ENCODE measurements at regions not wholly inside any gene's neighbourhood (a gene's known extent, or its start where the extent isn't known, plus 50 kb on each side); places are given as distances from the start of the nearest gene placed in this dataset.

DNA sequence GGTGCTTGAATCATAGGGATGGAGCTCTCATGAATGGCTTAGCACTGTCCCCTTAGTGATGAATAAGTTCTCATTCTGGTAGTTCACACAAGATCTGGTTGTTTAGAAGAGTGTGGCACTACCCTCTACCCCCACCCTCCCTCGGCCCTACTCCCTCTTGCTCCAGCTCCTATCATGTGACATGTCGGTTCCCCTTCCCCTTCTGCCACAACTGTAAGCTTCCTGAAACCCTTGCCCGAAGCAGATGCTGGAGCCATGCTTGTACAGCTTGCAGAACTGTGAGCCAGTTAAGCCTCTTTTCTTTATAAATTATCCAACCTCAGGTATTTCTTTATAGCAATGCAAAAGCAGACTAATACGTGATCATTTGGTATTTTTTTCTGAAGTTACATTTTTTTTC, 1012.6 kb downstream of the BCL11A start:
- H3K27ac ChIP-seq (ENCODE audit: low read depth in 2 of 2, low read length in 1 of 2): no peak overlapping the region
- no peak overlapping the region for H3K4me3 ChIP-seq (ENCODE audit: low read depth in 1 of 2, low read length in 2 of 2)
- no peaks in the 10 kb centered on the region for H3K27me3 ChIP-seq (ENCODE audit: control insufficient read depth in 1 of 2, insufficient read depth in 2 of 2, low read length in 2 of 2)
- no peaks in the 10 kb centered on the region for H3K4me1 ChIP-seq (ENCODE audit: control insufficient read depth in 2 of 2, insufficient read depth in 2 of 2, low read length in 1 of 2)
- 67 to 71% methylated on average over 4 of the region's 4 CpGs for WGBS, 2 donors
- H3K36me3 ChIP-seq (ENCODE audit: control insufficient read depth in 2 of 2, insufficient read depth in 2 of 2, low read length in 1 of 2): no peaks in the 10 kb centered on the region
- no peaks in the 10 kb centered on the region for H3K9me3 ChIP-seq (ENCODE audit: control insufficient read depth in 2 of 2, insufficient read depth in 1 of 2, low read depth in 1 of 2, low read length in 1 of 2)

GRCh38 chr2:59538398-59538911, 1015.0 kb downstream of the BCL11A start:
- Histone ChIP-seq H3K27ac (ENCODE audit: low read depth in 2 of 2, low read length in 1 of 2) (no peak overlapping the region), H3K27me3 (ENCODE audit: control insufficient read depth in 1 of 2, insufficient read depth in 2 of 2, low read length in 2 of 2) (peaks cover 0 to 2% of the 10 kb centered on the region in 2 donors), H3K36me3 (ENCODE audit: control insufficient read depth in 2 of 2, insufficient read depth in 2 of 2, low read length in 1 of 2) (no peaks in the 10 kb centered on the region), H3K9me3 (ENCODE audit: control insufficient read depth in 2 of 2, insufficient read depth in 1 of 2, low read depth in 1 of 2, low read length in 1 of 2) (no peaks in the 10 kb centered on the region), H3K4me3 (ENCODE audit: low read depth in 1 of 2, low read length in 2 of 2) (no peak overlapping the region), H3K4me1 (ENCODE audit: control insufficient read depth in 2 of 2, insufficient read depth in 2 of 2, low read length in 1 of 2) (no peaks in the 10 kb centered on the region)
- 70 to 73% methylated on average over 2 of the region's 2 CpGs for WGBS, 2 donors

GRCh38 chr2:59532808-59533207, 1020.6 kb downstream of the BCL11A start:
- Histone ChIP-seq H3K36me3 (ENCODE audit: control insufficient read depth in 2 of 2, insufficient read depth in 2 of 2, low read length in 1 of 2) (no peaks in the 10 kb centered on the region), H3K4me1 (ENCODE audit: control insufficient read depth in 2 of 2, insufficient read depth in 2 of 2, low read length in 1 of 2) (no peaks in the 10 kb centered on the region), H3K4me3 (ENCODE audit: low read depth in 1 of 2, low read length in 2 of 2) (no peak overlapping the region), H3K27me3 (ENCODE audit: control insufficient read depth in 1 of 2, insufficient read depth in 2 of 2, low read length in 2 of 2) (peaks cover 0 to 2% of the 10 kb centered on the region in 2 donors), H3K9me3 (ENCODE audit: control insufficient read depth in 2 of 2, insufficient read depth in 1 of 2, low read depth in 1 of 2, low read length in 1 of 2) (no peaks in the 10 kb centered on the region), H3K27ac (ENCODE audit: low read depth in 2 of 2, low read length in 1 of 2) (no peak overlapping the region)
- WGBS, 2 donors: 98% methylated on average over 3 of the region's 3 CpGs

- 56 to 76% methylated on average over 1 of the region's 1 CpG for WGBS, 2 donors
- peaks cover 0 to under 1% of the 10 kb centered on the region in 2 donors for H3K27me3 ChIP-seq (ENCODE audit: control insufficient read depth in 1 of 2, insufficient read depth in 2 of 2, low read length in 2 of 2)
- no peak overlapping the region for H3K27ac ChIP-seq (ENCODE audit: low read depth in 2 of 2, low read length in 1 of 2)
- H3K4me1 ChIP-seq (ENCODE audit: control insufficient read depth in 2 of 2, insufficient read depth in 2 of 2, low read length in 1 of 2): no peaks in the 10 kb centered on the region
- H3K4me3 ChIP-seq (ENCODE audit: low read depth in 1 of 2, low read length in 2 of 2): no peak overlapping the region
- H3K9me3 ChIP-seq (ENCODE audit: control insufficient read depth in 2 of 2, insufficient read depth in 1 of 2, low read depth in 1 of 2, low read length in 1 of 2): no peaks in the 10 kb centered on the region
- no peaks in the 10 kb centered on the region for H3K36me3 ChIP-seq (ENCODE audit: control insufficient read depth in 2 of 2, insufficient read depth in 2 of 2, low read length in 1 of 2)
Observed at GRCh38 chr2:59530258-59530657, 1023.2 kb downstream of the BCL11A start.

GRCh38 chr2:59529726-59530125, 1023.7 kb downstream of the BCL11A start:
- Histone ChIP-seq H3K36me3 (ENCODE audit: control insufficient read depth in 2 of 2, insufficient read depth in 2 of 2, low read length in 1 of 2) (no peaks in the 10 kb centered on the region), H3K4me1 (ENCODE audit: control insufficient read depth in 2 of 2, insufficient read depth in 2 of 2, low read length in 1 of 2) (no peaks in the 10 kb centered on the region), H3K27me3 (ENCODE audit: control insufficient read depth in 1 of 2, insufficient read depth in 2 of 2, low read length in 2 of 2) (no peaks in the 10 kb centered on the region), H3K4me3 (ENCODE audit: low read depth in 1 of 2, low read length in 2 of 2) (no peak overlapping the region), H3K27ac (ENCODE audit: low read depth in 2 of 2, low read length in 1 of 2) (no peak overlapping the region), H3K9me3 (ENCODE audit: control insufficient read depth in 2 of 2, insufficient read depth in 1 of 2, low read depth in 1 of 2, low read length in 1 of 2) (no peaks in the 10 kb centered on the region)
- 60 to 65% methylated on average over 7 of the region's 7 CpGs for WGBS, 2 donors

DNA sequence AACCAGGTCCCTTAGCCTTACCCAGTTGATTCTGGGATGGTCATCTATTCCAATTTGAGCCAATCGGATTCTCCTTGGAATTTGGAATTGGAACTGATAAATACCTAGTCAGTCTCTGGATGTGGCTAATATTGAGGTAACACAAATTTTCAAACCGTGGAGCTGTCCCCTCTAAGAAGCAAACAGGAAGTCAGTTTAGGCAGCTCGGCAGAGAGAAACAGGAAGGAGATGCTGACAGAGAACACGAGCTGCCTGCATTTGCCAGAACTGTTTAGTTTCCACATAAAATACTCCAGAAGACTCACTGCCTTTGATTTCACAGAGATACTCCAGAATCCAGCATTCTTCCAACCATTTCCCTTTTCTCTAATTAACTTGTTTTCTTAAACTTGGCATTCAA, 1024.9 kb downstream of the BCL11A start:
- WGBS, 2 donors: 55 to 59% methylated on average over 4 of the region's 4 CpGs
- Histone ChIP-seq H3K27me3 (ENCODE audit: control insufficient read depth in 1 of 2, insufficient read depth in 2 of 2, low read length in 2 of 2) (no peaks in the 10 kb centered on the region), H3K36me3 (ENCODE audit: control insufficient read depth in 2 of 2, insufficient read depth in 2 of 2, low read length in 1 of 2) (no peaks in the 10 kb centered on the region), H3K4me1 (ENCODE audit: control insufficient read depth in 2 of 2, insufficient read depth in 2 of 2, low read length in 1 of 2) (no peaks in the 10 kb centered on the region), H3K27ac (ENCODE audit: low read depth in 2 of 2, low read length in 1 of 2) (no peak overlapping the region), H3K4me3 (ENCODE audit: low read depth in 1 of 2, low read length in 2 of 2) (no peak overlapping the region), H3K9me3 (ENCODE audit: control insufficient read depth in 2 of 2, insufficient read depth in 1 of 2, low read depth in 1 of 2, low read length in 1 of 2) (no peaks in the 10 kb centered on the region)

- Histone ChIP-seq H3K4me1 (ENCODE audit: control insufficient read depth in 2 of 2, insufficient read depth in 2 of 2, low read length in 1 of 2) (no peaks in the 10 kb centered on the region), H3K36me3 (ENCODE audit: control insufficient read depth in 2 of 2, insufficient read depth in 2 of 2, low read length in 1 of 2) (no peaks in the 10 kb centered on the region), H3K4me3 (ENCODE audit: low read depth in 1 of 2, low read length in 2 of 2) (no peak overlapping the region), H3K9me3 (ENCODE audit: control insufficient read depth in 2 of 2, insufficient read depth in 1 of 2, low read depth in 1 of 2, low read length in 1 of 2) (no peaks in the 10 kb centered on the region), H3K27me3 (ENCODE audit: control insufficient read depth in 1 of 2, insufficient read depth in 2 of 2, low read length in 2 of 2) (no peaks in the 10 kb centered on the region), H3K27ac (ENCODE audit: low read depth in 2 of 2, low read length in 1 of 2) (no peak overlapping the region)
Observed at GRCh38 chr2:59502981-59503380, 1050.5 kb downstream of the BCL11A start.

GRCh38 chr2:59490994-59491393, 1062.5 kb downstream of the BCL11A start:
- Histone ChIP-seq H3K9me3 (ENCODE audit: control insufficient read depth in 2 of 2, insufficient read depth in 1 of 2, low read depth in 1 of 2, low read length in 1 of 2) (no peaks in the 10 kb centered on the region), H3K36me3 (ENCODE audit: control insufficient read depth in 2 of 2, insufficient read depth in 2 of 2, low read length in 1 of 2) (no peaks in the 10 kb centered on the region), H3K27me3 (ENCODE audit: control insufficient read depth in 1 of 2, insufficient read depth in 2 of 2, low read length in 2 of 2) (no peaks in the 10 kb centered on the region), H3K27ac (ENCODE audit: low read depth in 2 of 2, low read length in 1 of 2) (no peak overlapping the region), H3K4me3 (ENCODE audit: low read depth in 1 of 2, low read length in 2 of 2) (no peak overlapping the region), H3K4me1 (ENCODE audit: control insufficient read depth in 2 of 2, insufficient read depth in 2 of 2, low read length in 1 of 2) (no peaks in the 10 kb centered on the region)
- 78 to 86% methylated on average over 2 of the region's 2 CpGs for WGBS, 2 donors

- Histone ChIP-seq H3K27ac (ENCODE audit: low read depth in 2 of 2, low read length in 1 of 2) (no peak overlapping the region), H3K9me3 (ENCODE audit: control insufficient read depth in 2 of 2, insufficient read depth in 1 of 2, low read depth in 1 of 2, low read length in 1 of 2) (no peaks in the 10 kb centered on the region), H3K36me3 (ENCODE audit: control insufficient read depth in 2 of 2, insufficient read depth in 2 of 2, low read length in 1 of 2) (no peaks in the 10 kb centered on the region), H3K4me3 (ENCODE audit: low read depth in 1 of 2, low read length in 2 of 2) (no peak overlapping the region), H3K4me1 (ENCODE audit: control insufficient read depth in 2 of 2, insufficient read depth in 2 of 2, low read length in 1 of 2) (no peaks in the 10 kb centered on the region), H3K27me3 (ENCODE audit: control insufficient read depth in 1 of 2, insufficient read depth in 2 of 2, low read length in 2 of 2) (no peaks in the 10 kb centered on the region)
- 73 to 75% methylated on average over 2 of the region's 2 CpGs for WGBS, 2 donors
Observed at GRCh38 chr2:59490192-59490591, 1063.3 kb downstream of the BCL11A start.

DNA sequence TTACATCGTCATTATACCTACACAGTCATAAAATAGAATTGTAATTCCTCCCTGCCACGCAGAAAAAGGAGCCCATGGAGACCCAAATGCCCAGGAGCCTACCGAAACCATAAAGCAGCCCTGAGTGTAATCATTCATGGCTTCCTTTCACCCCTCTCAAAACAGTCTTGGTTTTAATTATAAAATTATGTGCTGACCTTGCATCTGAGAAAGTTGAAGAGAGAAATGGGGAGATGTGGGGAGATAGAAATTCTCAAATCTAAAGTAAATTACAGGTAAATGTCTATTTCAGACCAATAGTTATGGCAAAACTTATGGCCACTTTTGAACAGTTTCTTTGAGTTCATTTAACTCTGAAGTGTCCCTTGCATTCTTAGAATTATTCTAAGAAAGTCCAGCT, 1068.8 kb downstream of the BCL11A start:
- WGBS, 2 donors: 86 to 88% methylated on average over 3 of the region's 3 CpGs
- H3K27me3 ChIP-seq (ENCODE audit: control insufficient read depth in 1 of 2, insufficient read depth in 2 of 2, low read length in 2 of 2): no peaks in the 10 kb centered on the region

More for the DNA sequence above, 1068.8 kb downstream of the BCL11A start:
- H3K4me1 ChIP-seq (ENCODE audit: control insufficient read depth in 2 of 2, insufficient read depth in 2 of 2, low read length in 1 of 2): no peaks in the 10 kb centered on the region
- no peaks in the 10 kb centered on the region for H3K9me3 ChIP-seq (ENCODE audit: control insufficient read depth in 2 of 2, insufficient read depth in 1 of 2, low read depth in 1 of 2, low read length in 1 of 2)
- no peak overlapping the region for H3K27ac ChIP-seq (ENCODE audit: low read depth in 2 of 2, low read length in 1 of 2)
- H3K4me3 ChIP-seq (ENCODE audit: low read depth in 1 of 2, low read length in 2 of 2): no peak overlapping the region
- H3K36me3 ChIP-seq (ENCODE audit: control insufficient read depth in 2 of 2, insufficient read depth in 2 of 2, low read length in 1 of 2): no peaks in the 10 kb centered on the region
